Neutrophil (primary cell): ENCODE measurements at regions not wholly inside any gene's neighbourhood (a gene's known extent, or its start where the extent isn't known, plus 50 kb on each side); places are given as distances from the start of the nearest gene placed in this dataset.
"Not testable (repeated sequence)": the region's sequence is repeated elsewhere in the genome, so short reads cannot be mapped to it uniquely, and the experiment has no call there.

ENCODE experiments used
- H3K27ac ChIP-seq: fragments of 200-600 bp; sonication (generic); 2 replicates; pipeline ENCODE4 v1.5.1; 2016; ENCODE audit warnings: mild to moderate bottlenecking, moderate library complexity
- H3K27me3 ChIP-seq: fragments of 200-600 bp; sonication (generic); 2 replicates; pipeline ENCODE4 v1.6.0; 2016; ENCODE audit warnings: mild to moderate bottlenecking
- H3K36me3 ChIP-seq: fragments of 200-600 bp; sonication (generic); 2 replicates; pipeline ENCODE4 v1.5.1; 2017
- H3K4me1 ChIP-seq, 2 experiments: fragments of 200-600 bp in 1 of 2; sonication (generic) in 1 of 2; 1 replicate in 1 of 2; 2 replicates in 1 of 2; pipeline versions ENCODE4 v1.5.1 to v1.6.1; 2013 to 2016; ENCODE audit warnings: low read depth in 1 of 2, low read length in 1 of 2, mild to moderate bottlenecking in 1 of 2, moderate library complexity in 1 of 2; ENCODE audit not compliant: control insufficient read depth in 1 of 2, insufficient read depth in 1 of 2
- H3K4me3 ChIP-seq, 2 experiments: fragments of 200-600 bp in 1 of 2; sonication (generic) in 1 of 2; 1 replicate in 1 of 2; 2 replicates in 1 of 2; pipeline ENCODE4 v1.5.1; 2013 to 2016; ENCODE audit warnings: low read depth in 1 of 2, low read length in 1 of 2, mild to moderate bottlenecking in 1 of 2, moderate library complexity in 1 of 2
- H3K9me3 ChIP-seq: fragments of 200-600 bp; sonication (generic); 2 replicates; pipeline ENCODE4 v1.5.1; 2016
- CTCF ChIP-seq: fragments of 200-600 bp; sonication (generic); IDR thresholded peaks from 2 replicates; pipeline ENCODE4 v1.5.1; 2016; ENCODE audit warnings: antibody characterized with exemption

GRCh38 chr6:139521338-139521737 is 146.9 kb upstream of the CITED2 start:
- Histone ChIP-seq H3K9me3 (no peaks in the 10 kb centered on the region), H3K27ac (no peak overlapping the region), H3K4me1 (peaks cover 24 to 38% of the 10 kb centered on the region in 2 experiments), H3K4me3 (no peak overlapping the region), H3K36me3 (no peaks in the 10 kb centered on the region), H3K27me3 (no peaks in the 10 kb centered on the region)
- no peak for TF ChIP-seq CTCF

GRCh38 chr6:139520321-139520768 is 145.9 kb upstream of the CITED2 start:
- Histone ChIP-seq H3K36me3 (no peaks in the 10 kb centered on the region), H3K27ac (no peak overlapping the region), H3K4me3 (no peak overlapping the region), H3K4me1 (peaks cover 24 to 38% of the 10 kb centered on the region in 2 experiments), H3K9me3 (no peaks in the 10 kb centered on the region), H3K27me3 (no peaks in the 10 kb centered on the region)
- no peak for TF ChIP-seq CTCF

GRCh38 chr6:139519571-139520031 is 145.2 kb upstream of the CITED2 start:
- Histone ChIP-seq H3K27me3 (no peaks in the 10 kb centered on the region), H3K27ac (peak overlapping the region; percentile 69), H3K36me3 (no peaks in the 10 kb centered on the region), H3K4me3 (no peak overlapping the region), H3K9me3 (no peaks in the 10 kb centered on the region), H3K4me1 (peaks cover 24 to 38% of the 10 kb centered on the region in 2 experiments)
- TF ChIP-seq CTCF: no peak

- Histone ChIP-seq H3K9me3 (no peaks in the 10 kb centered on the region), H3K4me3 (no peak overlapping the region), H3K4me1 (peaks cover 24 to 38% of the 10 kb centered on the region in 2 experiments), H3K27ac (peak overlapping the region; percentile 69), H3K36me3 (no peaks in the 10 kb centered on the region), H3K27me3 (no peaks in the 10 kb centered on the region)
- no peak for TF ChIP-seq CTCF
Observed at GRCh38 chr6:139519097-139519496, 144.6 kb upstream of the CITED2 start.

- H3K27me3 ChIP-seq: no peaks in the 10 kb centered on the region
- H3K27ac ChIP-seq: peak overlapping the region; percentile 69
- peak overlapping the region in 1 of 2 experiments; percentile 3 for H3K4me3 ChIP-seq
- no peaks in the 10 kb centered on the region for H3K36me3 ChIP-seq
- no peaks in the 10 kb centered on the region for H3K9me3 ChIP-seq
- TF ChIP-seq CTCF: no peak
- H3K4me1 ChIP-seq: peaks cover 24 to 38% of the 10 kb centered on the region in 2 experiments
Observed at GRCh38 chr6:139518556-139519091, 144.2 kb upstream of the CITED2 start.

- peak overlapping the region; percentile 69 for H3K27ac ChIP-seq
- peak overlapping the region; percentile 3 to 29 for H3K4me3 ChIP-seq
- peaks cover 24 to 38% of the 10 kb centered on the region in 2 experiments for H3K4me1 ChIP-seq
- not testable (repeated sequence) for H3K36me3 ChIP-seq, H3K27me3 ChIP-seq, H3K9me3 ChIP-seq
Observed at GRCh38 chr6:139517998-139518555, 143.6 kb upstream of the CITED2 start.
